ENCODE measurements at regions not wholly inside any gene's neighbourhood (a gene's known extent, or its start where the extent isn't known, plus 50 kb on each side); places are given as distances from the start of the nearest gene placed in this dataset.
"Not testable (repeated sequence)": the region's sequence is repeated elsewhere in the genome, so short reads cannot be mapped to it uniquely, and the experiment has no call there.

GRCh38 chr1:195697130-195697529 is 911.1 kb downstream of the KCNT2 start:
- no peak for DNase-seq (ENCODE audit: low read depth in 2 of 2)

- no peak for DNase-seq (ENCODE audit: low read depth in 2 of 2)
These were observed 921.5 kb downstream of the KCNT2 start for GRCh38 chr1:195686764-195687163.

GRCh38 chr1:195664628-195665027 is 943.6 kb downstream of the KCNT2 start:
- DNase-seq (ENCODE audit: low read depth in 2 of 2), result peak in 1 of 2 experiments; percentile 4

GRCh38 chr1:195663549-195664280 is 944.5 kb downstream of the KCNT2 start:
- DNase-seq (ENCODE audit: low read depth in 2 of 2), result peak; percentile 44 to 48

- DNase-seq (ENCODE audit: low read depth in 2 of 2), result no peak
These were observed 951.5 kb downstream of the KCNT2 start for GRCh38 chr1:195656780-195657179.

DNA sequence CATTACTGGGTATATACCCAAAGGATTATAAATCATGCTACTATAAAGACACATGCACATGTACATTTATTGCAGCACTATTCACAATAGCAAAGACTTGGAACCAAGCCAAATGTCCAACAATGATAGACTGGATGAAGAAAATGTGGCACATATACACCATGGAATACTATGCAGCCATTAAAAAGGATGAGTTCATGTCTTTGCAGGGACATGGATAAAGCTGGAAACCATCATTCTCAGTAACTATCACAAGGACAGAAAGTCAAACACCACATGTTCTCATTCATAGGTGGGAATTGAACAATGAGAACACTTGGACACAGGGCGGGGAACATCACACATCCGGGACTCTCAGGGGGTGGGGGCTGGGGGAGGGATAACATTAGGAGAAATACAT is 959.4 kb downstream of the KCNT2 start:
- not testable (repeated sequence) for DNase-seq (ENCODE audit: low read depth in 2 of 2)

GRCh38 chr1:195637539-195637938 is 970.7 kb downstream of the KCNT2 start:
- peak in 1 of 2 experiments; percentile 8 for DNase-seq (ENCODE audit: low read depth in 2 of 2)

DNA sequence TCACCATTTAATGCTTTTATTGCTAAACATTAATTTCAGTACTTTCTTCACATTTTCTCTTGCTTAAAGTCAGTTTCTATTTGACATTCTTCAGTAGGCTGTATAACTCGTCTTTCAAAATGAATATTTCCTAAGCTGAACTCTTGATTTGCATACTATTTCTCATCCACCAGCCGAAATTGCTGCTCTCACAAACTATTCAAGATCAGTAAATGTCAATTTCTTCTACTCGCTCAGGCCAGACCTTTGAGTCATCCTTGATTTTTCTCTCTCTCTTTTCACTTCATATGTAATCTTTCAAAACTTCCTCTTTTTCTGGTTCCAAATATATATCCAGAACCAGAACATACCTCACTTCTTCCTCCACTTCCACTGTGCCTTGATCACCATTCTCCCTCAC is 990.0 kb downstream of the KCNT2 start:
- no peak for DNase-seq (ENCODE audit: low read depth in 2 of 2)

GRCh38 chr1:195617106-195617505 is 991.1 kb downstream of the KCNT2 start:
- DNase-seq (ENCODE audit: low read depth in 2 of 2), result no peak

DNA sequence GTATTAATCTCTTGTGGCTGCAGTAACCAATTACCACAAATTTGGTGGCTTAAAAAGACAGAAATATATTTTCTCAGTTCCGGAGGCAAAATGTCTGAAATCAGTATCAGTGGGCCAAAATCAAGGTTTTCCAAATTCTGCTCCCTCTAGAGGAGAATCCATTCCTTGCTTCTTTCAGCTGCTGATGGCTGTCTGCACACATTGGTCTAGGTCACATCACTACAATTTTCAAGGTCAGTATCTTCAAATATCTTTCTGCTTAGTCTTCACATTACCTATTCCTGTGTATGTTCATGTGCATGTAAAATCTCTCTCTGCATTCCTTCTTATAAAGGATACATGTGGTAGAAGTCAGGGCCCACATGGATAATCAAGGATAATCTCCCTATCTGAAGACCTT is 999.4 kb downstream of the KCNT2 start:
- DNase-seq (ENCODE audit: low read depth in 2 of 2), result no peak

GRCh38 chr1:195606483-195606882 is 1001.8 kb downstream of the KCNT2 start:
- no peak for DNase-seq (ENCODE audit: low read depth in 2 of 2)

GRCh38 chr1:195604287-195604686 is 1004.0 kb downstream of the KCNT2 start:
- peak; percentile 71 to 76 for DNase-seq (ENCODE audit: low read depth in 2 of 2)

DNA sequence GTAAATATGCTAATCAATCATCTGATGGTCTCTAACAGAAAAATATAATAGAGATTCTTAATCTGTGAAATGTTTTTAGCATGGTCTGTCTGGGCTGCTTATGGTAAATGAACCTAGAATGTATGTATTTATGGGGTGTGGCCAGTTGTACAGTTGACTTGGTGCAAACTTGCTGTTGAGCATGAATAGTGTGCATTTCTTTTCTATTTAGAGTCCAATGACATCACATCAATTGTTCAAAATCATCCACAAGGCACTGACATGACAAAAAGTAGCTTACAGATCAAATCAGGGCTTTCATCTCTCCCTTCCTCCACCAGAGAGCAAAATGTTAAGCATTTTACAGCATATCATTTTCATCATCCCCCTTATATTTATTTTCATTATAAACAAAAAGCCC is 1010.3 kb downstream of the KCNT2 start:
- DNase-seq (ENCODE audit: low read depth in 2 of 2), result no peak

- no peak for DNase-seq (ENCODE audit: low read depth in 2 of 2)
These were observed 1013.5 kb downstream of the KCNT2 start for GRCh38 chr1:195594773-195595172.

- no peak for DNase-seq (ENCODE audit: low read depth in 2 of 2)
These were observed 1013.9 kb downstream of the KCNT2 start for GRCh38 chr1:195594322-195594721.

GRCh38 chr1:195591917-195592672 is 1016.1 kb downstream of the KCNT2 start:
- DNase-seq (ENCODE audit: low read depth in 2 of 2), result peak; percentile 89 to 90

GRCh38 chr1:195590649-195591048 is 1017.6 kb downstream of the KCNT2 start:
- DNase-seq (ENCODE audit: low read depth in 2 of 2), result no peak

DNA sequence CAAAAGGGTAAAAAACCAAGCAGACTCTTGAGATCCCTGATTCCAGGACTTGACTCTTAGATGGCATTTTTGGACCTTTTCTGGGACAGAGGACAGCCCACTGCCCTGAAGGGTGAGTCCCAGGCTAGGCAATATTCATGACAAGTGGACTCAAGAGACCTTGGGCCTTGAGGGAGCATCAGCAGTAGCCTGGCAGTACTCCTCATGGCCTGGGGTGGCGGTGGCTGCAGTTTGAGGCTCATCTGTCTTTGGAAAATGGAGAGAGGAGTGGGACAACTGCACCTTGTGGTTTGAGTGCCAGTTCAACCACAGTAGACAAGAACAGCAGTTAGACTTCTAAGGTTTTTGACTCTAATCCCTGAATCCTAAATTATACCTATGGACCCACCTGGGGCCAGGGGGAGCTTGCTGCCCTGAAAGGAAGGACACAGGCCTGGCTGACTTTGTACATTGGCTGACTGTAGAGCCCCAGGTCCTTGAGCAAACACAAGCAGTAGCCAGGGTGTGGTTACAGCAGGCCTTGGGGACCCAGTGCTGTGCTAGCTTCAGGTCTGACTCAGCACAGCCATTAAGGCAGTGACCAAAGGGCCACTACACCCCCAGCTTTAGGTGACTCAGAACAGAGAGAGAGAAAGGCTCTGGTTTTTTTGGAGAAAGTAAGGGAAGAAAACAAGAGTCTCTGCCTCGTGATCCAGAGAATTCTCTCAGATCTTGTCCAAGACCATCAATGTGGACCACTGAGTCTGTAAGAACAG is 1023.2 kb downstream of the KCNT2 start:
- DNase-seq (ENCODE audit: low read depth in 2 of 2), result no peak

DNA sequence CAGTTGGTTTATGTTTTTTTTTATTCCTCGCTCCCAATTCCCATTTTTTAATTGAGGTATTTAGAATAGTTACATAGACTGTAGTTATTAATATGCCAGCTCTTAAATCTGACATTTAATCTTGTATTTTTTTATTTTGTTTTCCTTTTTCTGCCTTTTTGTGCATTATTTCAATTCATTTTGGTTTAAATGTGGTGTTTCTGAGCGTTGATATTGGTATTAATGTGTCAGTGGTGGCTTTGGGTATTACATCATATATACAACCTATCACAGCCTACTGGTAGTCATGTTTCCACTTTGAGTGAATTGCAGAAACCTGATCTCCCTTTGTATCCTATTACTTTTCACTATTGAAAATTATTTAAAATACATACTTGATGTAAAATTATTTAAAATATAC is 1027.3 kb downstream of the KCNT2 start:
- DNase-seq (ENCODE audit: low read depth in 2 of 2), result no peak

- no peak for DNase-seq (ENCODE audit: low read depth in 2 of 2)
These were observed 1030.5 kb downstream of the KCNT2 start for GRCh38 chr1:195577748-195578147.

DNA sequence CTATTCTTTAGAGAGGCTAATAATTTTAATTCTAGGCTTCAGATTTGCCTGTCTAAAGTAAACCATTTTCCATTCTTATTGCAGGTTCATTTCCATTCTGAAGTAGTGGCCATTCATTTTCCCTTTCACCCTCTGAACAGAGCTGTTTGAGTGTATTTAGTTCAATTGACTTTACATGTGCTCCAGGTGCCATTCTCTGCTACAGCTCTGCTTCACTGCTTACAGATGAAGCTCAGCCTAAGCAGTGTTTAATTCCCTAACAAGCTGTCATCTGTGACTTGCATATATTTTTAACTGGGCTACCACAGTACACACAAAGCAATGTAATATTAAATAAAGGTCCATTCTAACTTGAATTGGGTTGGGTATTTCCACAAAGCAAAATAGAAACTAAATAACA is 1031.6 kb downstream of the KCNT2 start:
- DNase-seq (ENCODE audit: low read depth in 2 of 2), result no peak

DNA sequence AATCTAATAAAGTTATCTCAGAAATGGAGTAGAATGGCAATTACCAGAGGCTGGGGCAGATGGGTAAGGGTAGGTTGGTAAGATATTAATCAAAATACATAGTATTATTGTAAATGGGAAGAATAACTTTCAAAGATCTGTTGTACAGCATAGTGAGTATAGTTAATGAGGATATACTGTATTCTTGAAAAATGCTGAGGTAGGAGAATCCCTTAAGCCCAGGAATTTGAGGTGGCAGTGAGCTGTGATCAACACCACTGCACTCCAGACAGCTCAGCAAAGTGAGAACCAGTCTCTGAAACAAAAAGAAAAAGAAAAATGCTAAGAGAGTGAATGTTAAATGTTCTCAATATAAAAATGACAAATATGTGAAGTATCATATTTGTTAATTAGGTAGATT is 1033.7 kb downstream of the KCNT2 start:
- no peak for DNase-seq (ENCODE audit: low read depth in 2 of 2)

- DNase-seq (ENCODE audit: low read depth in 2 of 2), result no peak
These were observed 1038.3 kb downstream of the KCNT2 start for GRCh38 chr1:195569934-195570333.
